KMS-11 (cell line): ENCODE measurements at regions not wholly inside any gene's neighbourhood (a gene's known extent, or its start where the extent isn't known, plus 50 kb on each side); places are given as distances from the start of the nearest gene placed in this dataset.

Source experiments
- H2AFZ ChIP-seq: fragments of 200-600 bp; sonication (generic); 2 replicates; pipeline ENCODE4 v1.6.1; 2016; ENCODE audit warnings: antibody characterized with exemption, mixed run types, low read depth
- H3K27ac ChIP-seq: fragments of 200-600 bp; sonication (generic); 2 replicates; pipeline ENCODE4 v1.6.1; 2016; ENCODE audit warnings: mild to moderate bottlenecking, mixed run types
- H3K27me3 ChIP-seq: fragments of 200-600 bp; sonication (generic); 2 replicates; pipeline ENCODE4 v1.6.1; 2017; ENCODE audit warnings: mild to moderate bottlenecking, low read depth, mixed run types, moderate library complexity; ENCODE audit not compliant: insufficient read depth
- H3K36me3 ChIP-seq: fragments of 200-600 bp; sonication (generic); 2 replicates; pipeline ENCODE4 v1.6.1; 2017; ENCODE audit warnings: mild to moderate bottlenecking, mixed run types; ENCODE audit not compliant: insufficient read depth
- H3K4me1 ChIP-seq: fragments of 200-600 bp; sonication (generic); 2 replicates; pipeline ENCODE4 v1.6.1; 2016; ENCODE audit warnings: mild to moderate bottlenecking, low read depth, mixed run types; ENCODE audit not compliant: poor library complexity, severe bottlenecking
- H3K4me2 ChIP-seq: fragments of 200-600 bp; sonication (generic); 2 replicates; pipeline ENCODE4 v1.7.0; 2016; ENCODE audit warnings: mild to moderate bottlenecking, mixed run types
- H3K4me3 ChIP-seq: fragments of 200-600 bp; sonication (generic); IDR thresholded peaks from 2 replicates; pipeline ENCODE4 v1.6.1; 2017; ENCODE audit warnings: low read depth, low read length, mixed read lengths; ENCODE audit not compliant: insufficient read depth
- H3K79me2 ChIP-seq: fragments of 200-600 bp; sonication (generic); 2 replicates; pipeline ENCODE4 v1.6.1; 2016; ENCODE audit warnings: low read depth, mixed run types; ENCODE audit not compliant: insufficient read depth
- H3K9ac ChIP-seq: fragments of 200-600 bp; sonication (generic); 2 replicates; pipeline ENCODE4 v1.6.1; 2016; ENCODE audit warnings: mild to moderate bottlenecking, mixed run types
- H4K20me1 ChIP-seq: fragments of 200-600 bp; sonication (generic); 2 replicates; pipeline ENCODE4 v1.6.1; 2016; ENCODE audit warnings: mild to moderate bottlenecking, mixed run types; ENCODE audit not compliant: insufficient read depth
- CTCF ChIP-seq: fragments of 200-600 bp; sonication (generic); conservative IDR thresholded peaks from 2 replicates; pipeline ENCODE4 v1.6.1; 2017; ENCODE audit warnings: low read depth, mild to moderate bottlenecking, antibody characterized with exemption, low read length, moderate library complexity, mixed read lengths

DNA sequence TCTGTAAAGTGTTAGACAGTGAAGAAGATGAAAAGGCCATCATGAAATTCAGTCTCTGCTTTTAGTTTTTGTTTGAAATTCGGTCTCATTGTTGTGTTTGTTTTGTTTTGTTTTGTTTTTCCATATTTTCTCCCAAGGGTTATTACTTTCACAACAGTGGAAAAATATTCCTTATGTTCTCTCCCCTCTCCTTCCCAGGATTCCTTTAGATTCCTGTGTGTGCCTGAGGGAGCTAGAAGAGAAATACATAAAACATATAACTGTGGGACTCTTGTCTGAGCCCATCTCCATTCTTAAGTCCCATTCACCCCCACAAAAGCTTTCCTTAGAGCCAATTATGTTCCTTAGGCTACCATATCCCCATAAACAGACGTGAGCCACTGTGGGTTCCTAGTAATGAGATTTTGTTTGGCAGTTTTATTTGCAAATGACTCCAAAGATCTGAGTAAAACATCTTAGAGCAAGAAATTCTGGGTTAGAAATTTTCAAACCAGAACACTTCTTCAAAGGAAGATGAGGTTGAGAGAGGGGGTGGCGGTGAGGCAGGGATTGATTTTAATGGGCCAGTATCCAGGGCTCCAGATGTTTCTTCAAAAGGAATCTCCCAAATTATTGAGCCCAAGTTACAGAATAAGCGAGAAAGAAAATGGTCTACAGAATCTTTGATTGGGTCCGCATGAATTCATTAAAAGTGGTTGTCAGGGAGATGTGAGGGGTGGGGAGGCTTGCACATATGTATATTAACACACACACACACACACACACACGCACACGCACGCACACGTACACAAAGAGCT lies 157.8 kb upstream of the TNP1 start:
- no peak for TF ChIP-seq CTCF
- Histone ChIP-seq H3K79me2 (no peaks in the 10 kb centered on the region), H4K20me1 (no peaks in the 10 kb centered on the region), H3K27me3 (no peaks in the 10 kb centered on the region), H3K4me2 (no peak overlapping the region), H3K27ac (no peak overlapping the region), H3K4me1 (no peaks in the 10 kb centered on the region), H3K36me3 (no peaks in the 10 kb centered on the region), H3K4me3 (no peak overlapping the region), H3K9ac (no peak overlapping the region), H2AFZ (no peak overlapping the region)

DNA sequence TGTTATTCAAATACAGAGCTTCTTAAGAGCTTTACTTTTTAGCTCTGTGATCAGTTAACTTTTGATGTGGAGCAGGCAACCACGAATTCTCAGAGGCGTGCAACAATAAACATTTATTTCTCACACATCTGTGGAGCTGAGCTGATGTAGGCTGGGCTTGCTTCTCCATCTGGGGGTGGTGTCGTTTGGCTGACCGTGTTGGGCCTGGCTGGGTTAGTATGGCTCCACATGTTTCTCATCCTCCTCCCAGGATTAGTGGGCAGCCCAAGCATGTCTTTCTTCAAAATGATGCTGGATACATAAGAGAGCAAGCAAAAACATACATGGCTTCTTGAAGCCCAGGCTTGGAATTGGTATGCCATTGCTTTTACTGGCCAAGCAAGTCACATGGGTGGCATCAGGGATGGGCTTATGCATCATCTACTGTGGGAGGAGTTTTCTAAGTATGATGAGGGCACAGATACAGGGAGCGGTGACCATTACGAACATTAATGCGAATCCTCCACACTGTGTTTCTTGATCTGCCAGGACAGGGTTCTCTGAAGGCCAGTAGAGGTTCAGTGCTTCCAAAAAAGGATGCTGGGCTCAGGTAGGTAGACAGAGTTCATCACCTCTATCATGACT lies 157.0 kb upstream of the TNP1 start:
- no peaks in the 10 kb centered on the region for H3K4me1 ChIP-seq
- H3K27me3 ChIP-seq: no peaks in the 10 kb centered on the region
- no peaks in the 10 kb centered on the region for H3K36me3 ChIP-seq

GRCh38 chr2:217014328-217015105 lies 154.7 kb upstream of the TNP1 start:
- H3K4me3 ChIP-seq: no peak overlapping the region
- H3K79me2 ChIP-seq: no peaks in the 10 kb centered on the region
- H3K9ac ChIP-seq: no peak overlapping the region
- no peaks in the 10 kb centered on the region for H3K4me1 ChIP-seq
- no peak overlapping the region for H2AFZ ChIP-seq
- no peak overlapping the region for H3K4me2 ChIP-seq
- no peaks in the 10 kb centered on the region for H4K20me1 ChIP-seq
- no peaks in the 10 kb centered on the region for H3K27me3 ChIP-seq
- H3K27ac ChIP-seq: no peak overlapping the region
- no peaks in the 10 kb centered on the region for H3K36me3 ChIP-seq
- no peak for TF ChIP-seq CTCF

More for the DNA sequence above, 157.0 kb upstream of the TNP1 start:
- Histone ChIP-seq H3K4me3 (no peak overlapping the region), H3K79me2 (no peaks in the 10 kb centered on the region), H3K4me2 (no peak overlapping the region), H2AFZ (no peak overlapping the region), H3K9ac (no peak overlapping the region), H3K27ac (no peak overlapping the region), H4K20me1 (no peaks in the 10 kb centered on the region)
- TF ChIP-seq CTCF: no peak

DNA sequence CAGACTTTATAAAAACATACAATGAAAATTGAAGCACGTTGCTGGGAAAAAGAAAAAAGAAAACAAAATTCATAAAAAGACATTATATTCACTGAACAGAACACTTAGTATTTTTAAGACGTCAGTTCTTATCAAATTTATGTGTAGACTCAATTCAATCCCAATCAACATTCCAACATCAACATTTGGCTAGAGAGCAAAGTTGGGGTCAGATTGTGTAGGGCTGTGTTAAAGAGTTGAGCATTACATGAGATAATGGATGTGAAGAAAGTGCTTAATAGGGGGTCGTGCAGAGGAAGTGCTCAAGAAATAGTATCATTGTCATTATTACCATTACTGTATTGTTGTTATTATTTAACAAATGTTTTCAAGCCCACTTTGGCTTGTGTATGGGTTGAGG lies 154.1 kb upstream of the TNP1 start:
- TF ChIP-seq CTCF: no peak
- H4K20me1 ChIP-seq: no peaks in the 10 kb centered on the region
- no peak overlapping the region for H3K9ac ChIP-seq
- no peaks in the 10 kb centered on the region for H3K4me1 ChIP-seq
- no peaks in the 10 kb centered on the region for H3K27me3 ChIP-seq
- no peak overlapping the region for H2AFZ ChIP-seq
- no peak overlapping the region for H3K27ac ChIP-seq
- H3K36me3 ChIP-seq: no peaks in the 10 kb centered on the region
- no peak overlapping the region for H3K4me2 ChIP-seq
- no peak overlapping the region for H3K4me3 ChIP-seq
- no peaks in the 10 kb centered on the region for H3K79me2 ChIP-seq
